Naive thymus-derived CD8-positive, alpha-beta T cell (primary cell): ENCODE measurements at regions not wholly inside any gene's neighbourhood (a gene's known extent, or its start where the extent isn't known, plus 50 kb on each side); places are given as distances from the start of the nearest gene placed in this dataset.
"Not testable (repeated sequence)": the region's sequence is repeated elsewhere in the genome, so short reads cannot be mapped to it uniquely, and the experiment has no call there.

ENCODE experiments used
- ATAC-seq, 2 donors: fragments of 150-1000 bp; cut with Tn5 transposase in 1 of 2; sonication (Bioruptor Pico), chemical (Tn5 transposase) in 1 of 2; 1 replicate in 1 of 2; 2 replicates in 1 of 2; pipeline ENCODE4 v1.10.0; 2021; ENCODE audit warnings: mild to moderate bottlenecking in 2 of 2, moderate library complexity in 2 of 2
- POLR2A ChIA-PET: fragments of 350-600 bp; sonication (Branson Sonifier 250); formaldehyde crosslinking; loops from one replicate; lab custom pipeline; 2021; ENCODE audit warnings: antibody characterized with exemption; lab: Charles Lee
- DNase-seq, 10 donors: peaks; one replicate each; pipeline versions ENCODE4 v3.0.0 to v3.0.0-alpha.2; 2020 to 2022
- H3K27ac Mint-ChIP-seq, 10 donors: one replicate each; pipeline ENCODE4 v1.8.0; 2020 to 2022; ENCODE audit warnings: mild to moderate bottlenecking in 10 of 10, mixed read lengths in 10 of 10, moderate library complexity in 4 of 10, inconsistent platforms in 1 of 10
- H3K27me3 Mint-ChIP-seq, 5 donors: one replicate each; pipeline ENCODE4 v1.8.0; 2021 to 2022; ENCODE audit warnings: mixed read lengths in 5 of 5
- H3K36me3 Mint-ChIP-seq, 3 donors: one replicate each; pipeline ENCODE4 v1.8.0; 2020 to 2022; ENCODE audit warnings: mixed read lengths in 3 of 3, mild to moderate bottlenecking in 2 of 3, inconsistent platforms in 1 of 3
- H3K4me1 Mint-ChIP-seq, 4 donors: one replicate each; pipeline ENCODE4 v1.8.0; 2021 to 2022; ENCODE audit warnings: mixed read lengths in 4 of 4
- H3K4me3 Mint-ChIP-seq, 10 donors: one replicate each; pipeline ENCODE4 v1.8.0; 2020 to 2022; ENCODE audit warnings: mild to moderate bottlenecking in 10 of 10, mixed read lengths in 10 of 10, moderate library complexity in 6 of 10, inconsistent platforms in 1 of 10
- H3K9me3 Mint-ChIP-seq, 9 donors: one replicate each; pipeline ENCODE4 v1.8.0; 2020 to 2022; ENCODE audit warnings: mixed read lengths in 9 of 9, mild to moderate bottlenecking in 3 of 9, inconsistent platforms in 1 of 9, moderate library complexity in 1 of 9

DNA sequence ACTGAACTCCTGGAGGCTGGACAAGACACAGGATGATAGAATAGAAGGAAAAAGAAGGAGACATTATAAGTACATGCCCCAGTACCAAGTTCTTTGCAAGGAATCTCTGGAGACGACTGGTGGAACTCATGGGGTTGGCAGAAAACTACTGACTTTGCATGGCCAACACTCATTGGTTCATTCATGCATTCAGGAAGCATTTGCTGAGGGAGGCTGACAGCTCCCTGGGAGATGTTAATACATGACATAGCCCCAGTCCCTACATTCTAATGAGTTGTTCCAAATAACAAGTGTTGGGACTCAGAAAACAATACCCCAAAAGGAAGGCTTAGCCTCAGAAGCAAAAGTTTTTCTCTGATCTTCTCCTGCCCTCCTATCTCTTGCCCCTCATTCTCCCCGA is 172.8 kb upstream of the IRF2BP2 start:
- no peak for DNase-seq
- no peaks in the 10 kb centered on the region for H3K27me3 Mint-ChIP-seq
- POLR2A ChIA-PET, result no interaction called here
- no peak overlapping the region for H3K4me3 Mint-ChIP-seq
- H3K9me3 Mint-ChIP-seq, result no peaks in the 10 kb centered on the region
- H3K27ac Mint-ChIP-seq, result no peak overlapping the region
- H3K4me1 Mint-ChIP-seq, result no peaks in the 10 kb centered on the region
- no peaks in the 10 kb centered on the region for H3K36me3 Mint-ChIP-seq
- ATAC-seq, result no peak

DNA sequence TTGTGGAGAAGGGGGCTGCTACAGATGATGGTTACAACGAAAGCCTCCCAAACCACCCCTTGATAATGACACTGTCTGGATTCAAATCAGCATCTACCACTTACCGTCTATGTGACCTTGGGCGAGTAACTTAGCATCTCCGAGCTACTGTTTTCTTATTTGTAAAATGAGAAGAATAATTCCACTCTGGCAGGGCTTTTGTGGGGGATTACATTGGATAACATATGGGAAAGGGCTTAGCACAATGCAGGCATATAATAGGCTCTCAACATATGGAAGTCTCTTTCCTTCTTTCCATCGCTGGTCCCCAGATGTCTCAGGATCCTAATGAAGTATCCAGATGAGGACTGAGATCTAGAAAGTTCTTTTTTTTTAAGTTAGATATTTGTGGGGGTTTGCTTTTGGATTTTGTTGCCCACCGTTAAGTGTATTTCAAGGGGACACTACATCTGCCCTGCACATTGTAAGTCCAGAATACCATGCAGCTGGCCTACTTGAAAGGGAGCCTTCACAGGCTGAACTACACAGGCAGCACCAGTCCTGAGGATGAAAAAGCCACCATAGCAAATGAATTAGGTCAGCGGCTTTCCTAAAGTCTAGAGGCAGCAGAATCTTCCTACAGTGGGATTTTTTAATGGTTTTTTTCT is 172.2 kb upstream of the IRF2BP2 start:
- H3K4me3 Mint-ChIP-seq, result no peak overlapping the region
- POLR2A ChIA-PET, result interaction anchor here (1.1 kb wide), 1 partner anchor 44 kb away, joined by 3 read pairs; no protein-coding TSS in a partner anchor

DNA sequence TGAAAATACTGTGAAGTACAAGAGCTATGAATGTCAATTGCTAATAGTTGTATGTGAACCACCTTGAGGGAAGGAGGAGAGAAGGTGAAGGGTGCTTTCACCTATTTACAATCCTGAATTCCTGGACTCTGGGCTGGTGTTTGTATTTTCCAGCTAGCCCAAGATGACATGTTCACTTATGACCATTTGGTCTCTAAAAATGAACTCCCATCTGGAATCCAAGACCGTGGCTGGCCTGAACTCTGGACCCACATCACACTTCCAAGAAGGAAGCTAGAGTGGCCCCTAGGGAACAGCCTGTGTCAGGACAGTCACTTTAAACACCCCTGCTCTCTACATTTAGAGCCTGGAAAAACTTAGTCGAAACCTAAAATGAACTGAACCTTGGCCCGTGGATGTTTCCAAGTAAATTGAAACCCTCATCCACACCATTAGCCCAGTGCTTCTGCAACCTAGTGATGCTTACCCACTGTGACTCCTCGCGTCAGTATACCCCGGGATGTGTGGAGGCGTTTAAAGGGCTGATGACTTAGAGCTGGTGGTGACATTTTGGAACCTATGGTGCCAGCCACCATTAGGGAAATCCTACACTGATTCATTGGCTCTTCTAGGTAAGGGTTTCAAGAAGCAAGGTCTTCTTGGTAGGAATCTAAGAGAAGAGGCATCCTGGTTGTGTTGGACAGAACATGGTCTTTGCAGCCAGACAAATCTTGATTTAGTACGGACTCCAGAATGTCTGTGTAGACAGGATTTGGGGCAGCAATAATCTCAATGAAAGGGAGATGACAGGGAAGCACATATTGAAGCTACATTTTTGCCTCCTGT is 171.5 kb upstream of the IRF2BP2 start:
- ATAC-seq (no peak), DNase-seq (no peak)
- no peaks in the 10 kb centered on the region for H3K4me1 Mint-ChIP-seq
- H3K36me3 Mint-ChIP-seq, result no peaks in the 10 kb centered on the region
- no peaks in the 10 kb centered on the region for H3K9me3 Mint-ChIP-seq
- no peak overlapping the region for H3K4me3 Mint-ChIP-seq
- no peak overlapping the region for H3K27ac Mint-ChIP-seq
- H3K27me3 Mint-ChIP-seq, result no peaks in the 10 kb centered on the region
- POLR2A ChIA-PET, result interaction anchor here (0.5 to 1.4 kb wide), 5 partner anchors 41 to 169 kb away, joined by 3 to 4 read pairs (median 3); no protein-coding TSS in a partner anchor

More for the DNA sequence above, 172.2 kb upstream of the IRF2BP2 start:
- no peak for ATAC-seq
- Mint-ChIP-seq H3K27ac (no peak overlapping the region), H3K36me3 (no peaks in the 10 kb centered on the region), H3K27me3 (no peaks in the 10 kb centered on the region), H3K9me3 (no peaks in the 10 kb centered on the region), H3K4me1 (no peaks in the 10 kb centered on the region)
- no peak for DNase-seq

DNA sequence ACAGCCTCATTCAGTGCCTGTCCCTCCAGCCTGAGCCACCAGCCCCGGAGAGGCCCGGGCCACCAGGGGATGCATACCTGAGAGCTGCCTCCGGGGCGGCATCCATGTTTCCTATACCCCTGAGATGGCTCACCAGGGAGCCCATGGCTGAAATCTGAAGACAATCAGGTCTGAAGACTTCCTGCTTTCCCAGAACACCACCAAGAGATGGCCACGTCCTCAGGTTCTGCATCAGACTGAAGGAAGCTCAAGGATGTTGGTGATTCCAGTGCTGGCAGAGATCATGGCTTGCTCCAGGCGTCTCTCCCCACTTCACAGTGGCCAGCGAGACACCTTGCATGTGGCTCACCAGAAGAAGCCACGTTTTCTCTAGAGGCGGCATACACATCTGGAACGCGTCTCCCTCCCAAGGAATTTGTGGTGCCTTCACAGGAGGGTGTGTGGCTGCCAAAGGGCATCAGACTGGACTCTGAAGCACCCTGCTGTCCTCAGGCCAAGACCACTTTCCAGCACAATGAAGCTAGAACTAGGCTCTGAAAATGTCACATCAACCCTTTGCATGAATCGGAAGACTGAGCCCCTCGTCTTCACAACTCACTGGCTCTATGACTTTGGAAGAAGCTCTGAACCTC is 170.7 kb upstream of the IRF2BP2 start:
- Mint-ChIP-seq H3K27me3 (no peaks in the 10 kb centered on the region), H3K4me3 (no peak overlapping the region), H3K9me3 (no peaks in the 10 kb centered on the region), H3K4me1 (no peaks in the 10 kb centered on the region), H3K27ac (no peak overlapping the region), H3K36me3 (no peaks in the 10 kb centered on the region)
- POLR2A ChIA-PET, result interaction anchor here (0.6 to 1.4 kb wide), 3 partner anchors 42 to 168 kb away, joined by 3 to 4 read pairs (median 3); no protein-coding TSS in a partner anchor
- ATAC-seq (no peak), DNase-seq (no peak)

DNA sequence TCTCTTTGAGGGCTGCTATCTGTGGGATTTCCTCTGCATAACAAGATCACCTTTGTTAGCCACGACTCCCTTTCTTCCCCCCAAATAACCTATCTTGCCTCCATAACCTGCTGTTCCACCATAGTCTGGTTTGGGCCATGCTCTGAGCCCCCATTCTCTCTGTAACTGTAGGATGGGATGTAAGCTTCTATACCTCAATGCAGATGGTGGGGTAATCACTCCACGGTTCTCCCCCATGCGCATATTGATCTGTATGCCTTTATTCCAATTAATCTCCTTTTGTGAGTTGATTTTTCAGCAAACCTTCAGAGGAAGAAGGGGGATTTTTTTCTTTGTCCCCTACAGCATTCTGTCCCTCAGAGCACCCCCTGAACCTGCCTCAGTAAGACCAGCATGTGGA is 170.1 kb upstream of the IRF2BP2 start:
- no peaks in the 10 kb centered on the region for H3K36me3 Mint-ChIP-seq
- H3K27me3 Mint-ChIP-seq, result no peaks in the 10 kb centered on the region
- H3K9me3 Mint-ChIP-seq, result no peaks in the 10 kb centered on the region
- DNase-seq (no peak), ATAC-seq (no peak)
- POLR2A ChIA-PET, result no interaction called here
- H3K27ac Mint-ChIP-seq, result no peak overlapping the region
- no peaks in the 10 kb centered on the region for H3K4me1 Mint-ChIP-seq
- H3K4me3 Mint-ChIP-seq, result no peak overlapping the region

DNA sequence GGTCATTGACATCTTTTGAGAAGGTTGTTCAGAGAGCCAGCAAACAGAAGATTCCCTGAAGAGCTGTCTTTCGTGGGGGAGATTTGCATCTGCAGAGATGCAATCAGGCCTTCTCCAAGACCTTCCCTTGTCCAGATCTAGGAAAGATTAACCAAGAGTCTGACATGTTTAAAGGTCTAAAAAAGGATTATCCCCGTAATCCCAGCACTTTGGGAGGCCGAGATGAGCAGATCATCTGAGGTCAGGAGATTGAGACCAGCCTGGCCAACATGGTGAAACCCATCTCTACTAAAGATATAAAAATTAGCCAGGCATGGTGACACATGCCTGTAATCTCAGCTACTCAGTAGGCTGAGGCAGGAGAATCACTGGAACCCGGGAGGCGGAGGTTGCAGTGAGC is 169.6 kb upstream of the IRF2BP2 start:
- not testable (repeated sequence) for H3K4me1 Mint-ChIP-seq, H3K36me3 Mint-ChIP-seq, H3K4me3 Mint-ChIP-seq, H3K27ac Mint-ChIP-seq, ATAC-seq, H3K27me3 Mint-ChIP-seq, H3K9me3 Mint-ChIP-seq, DNase-seq
- POLR2A ChIA-PET, result interaction anchor here (1.0 kb wide), 1 partner anchor 9 kb away, joined by 3 read pairs; no protein-coding TSS in a partner anchor

DNA sequence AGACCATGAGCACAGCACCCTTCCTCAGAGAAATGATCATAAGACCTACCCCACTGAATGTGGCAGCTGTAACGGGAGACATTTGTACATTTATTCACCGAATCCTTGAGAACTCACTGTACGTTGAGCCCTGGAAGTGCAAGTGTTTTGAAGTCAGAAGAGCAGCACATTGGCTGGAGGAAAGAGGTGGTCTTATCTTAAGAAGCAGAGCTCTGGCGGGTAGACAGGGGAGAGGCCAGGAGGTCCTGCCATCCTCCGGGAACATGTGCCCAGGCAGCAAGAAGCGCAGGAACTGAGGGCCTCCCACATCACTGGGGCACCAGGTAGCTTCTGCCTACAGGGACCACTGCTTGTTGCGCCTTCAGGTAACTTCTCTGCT is 169.2 kb upstream of the IRF2BP2 start:
- no peak for ATAC-seq
- Mint-ChIP-seq H3K36me3 (no peaks in the 10 kb centered on the region), H3K27me3 (no peaks in the 10 kb centered on the region), H3K4me3 (no peak overlapping the region), H3K4me1 (peaks cover 0 to 2% (median 0%) of the 10 kb centered on the region in 4 donors), H3K9me3 (no peaks in the 10 kb centered on the region), H3K27ac (no peak overlapping the region)
- POLR2A ChIA-PET, result interaction anchor here (1.0 kb wide), 1 partner anchor 9 kb away, joined by 3 read pairs; no protein-coding TSS in a partner anchor
- no peak for DNase-seq

DNA sequence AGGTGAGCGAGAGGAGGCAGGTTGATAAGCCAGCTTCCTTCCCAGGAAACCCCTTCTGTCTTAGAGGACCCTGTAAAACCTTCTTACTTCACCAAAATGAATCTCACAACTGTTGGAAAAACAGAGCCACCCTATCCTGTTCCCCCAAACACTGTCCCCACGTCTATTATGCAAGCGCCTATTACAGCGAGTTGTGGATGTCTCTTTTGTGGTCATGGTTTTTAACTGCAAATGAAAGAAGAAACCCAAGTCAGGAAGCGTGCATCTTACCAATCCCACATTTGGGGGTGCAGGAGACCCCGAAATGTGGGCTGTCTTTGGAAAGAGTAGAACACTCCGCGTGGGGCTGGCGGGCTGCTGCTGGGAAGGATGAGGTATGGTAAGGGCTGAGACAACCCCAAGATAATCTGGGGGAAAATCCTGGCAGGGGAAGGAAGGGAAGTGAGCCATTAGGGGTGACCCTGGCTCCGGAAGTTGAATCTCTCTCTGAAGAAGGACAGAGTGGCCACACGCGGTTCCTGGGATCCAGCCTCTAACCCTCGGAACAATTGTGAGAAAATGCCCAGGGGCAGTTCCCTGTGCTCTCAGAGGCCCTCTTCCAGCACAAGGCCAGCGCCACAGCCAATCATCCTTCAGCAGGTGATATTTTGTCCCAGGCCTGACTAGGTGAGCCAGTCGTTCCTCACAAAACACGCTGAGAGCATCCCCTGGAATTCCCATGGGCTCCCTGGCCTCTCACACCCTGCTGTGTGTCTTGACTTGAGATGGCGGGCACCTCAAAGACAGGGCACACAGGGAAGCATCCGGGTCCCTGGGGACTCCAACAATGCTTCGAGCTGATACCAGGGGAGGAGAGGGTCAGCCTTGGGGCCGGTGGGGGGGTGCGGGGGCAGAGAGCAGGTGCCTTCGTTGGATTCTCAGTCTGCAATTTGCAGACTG is 168.5 kb upstream of the IRF2BP2 start:
- no peaks in the 10 kb centered on the region for H3K27me3 Mint-ChIP-seq
- peaks cover 0 to 2% (median under 1%) of the 10 kb centered on the region in 4 donors for H3K4me1 Mint-ChIP-seq
- no peak overlapping the region for H3K27ac Mint-ChIP-seq
- H3K36me3 Mint-ChIP-seq, result no peaks in the 10 kb centered on the region
- peak in 3 of 10 donors; percentile 10 to 56 (median 47) for DNase-seq
- ATAC-seq, result peak; percentile 72 to 88
- no peaks in the 10 kb centered on the region for H3K9me3 Mint-ChIP-seq
- POLR2A ChIA-PET, result interaction anchor here (0.8 to 1.0 kb wide), 2 partner anchors 8 to 11 kb away, joined by 3 to 4 read pairs; no protein-coding TSS in a partner anchor
- H3K4me3 Mint-ChIP-seq, result no peak overlapping the region

DNA sequence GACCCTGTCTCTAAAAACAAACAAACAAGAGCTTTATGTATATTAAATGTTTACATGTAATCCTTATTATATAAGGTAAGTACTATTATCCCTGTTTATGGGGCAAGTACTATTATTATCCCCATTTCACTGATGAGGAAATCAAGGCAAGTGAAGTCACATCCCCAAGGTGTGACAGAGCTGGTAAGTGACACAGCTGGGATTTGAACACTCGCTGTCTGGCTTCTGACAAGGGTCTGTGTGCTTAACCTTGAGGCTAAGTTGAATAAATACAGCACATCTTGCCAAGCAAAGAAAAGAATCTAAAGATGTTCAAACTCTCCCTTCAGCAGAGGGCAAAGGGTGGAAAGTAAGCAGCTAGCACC is 167.9 kb upstream of the IRF2BP2 start:
- Mint-ChIP-seq H3K4me1 (peaks cover 1 to 4% (median 3%) of the 10 kb centered on the region in 4 donors), H3K27ac (no peak overlapping the region), H3K4me3 (no peak overlapping the region), H3K36me3 (no peaks in the 10 kb centered on the region), H3K27me3 (no peaks in the 10 kb centered on the region), H3K9me3 (peaks cover 0 to 1% (median 0%) of the 10 kb centered on the region in 9 donors)
- ATAC-seq (no peak), DNase-seq (no peak)
- POLR2A ChIA-PET, result interaction anchor here (0.8 to 1.5 kb wide), 2 partner anchors 10 to 167 kb away, joined by 4 read pairs; no protein-coding TSS in a partner anchor

DNA sequence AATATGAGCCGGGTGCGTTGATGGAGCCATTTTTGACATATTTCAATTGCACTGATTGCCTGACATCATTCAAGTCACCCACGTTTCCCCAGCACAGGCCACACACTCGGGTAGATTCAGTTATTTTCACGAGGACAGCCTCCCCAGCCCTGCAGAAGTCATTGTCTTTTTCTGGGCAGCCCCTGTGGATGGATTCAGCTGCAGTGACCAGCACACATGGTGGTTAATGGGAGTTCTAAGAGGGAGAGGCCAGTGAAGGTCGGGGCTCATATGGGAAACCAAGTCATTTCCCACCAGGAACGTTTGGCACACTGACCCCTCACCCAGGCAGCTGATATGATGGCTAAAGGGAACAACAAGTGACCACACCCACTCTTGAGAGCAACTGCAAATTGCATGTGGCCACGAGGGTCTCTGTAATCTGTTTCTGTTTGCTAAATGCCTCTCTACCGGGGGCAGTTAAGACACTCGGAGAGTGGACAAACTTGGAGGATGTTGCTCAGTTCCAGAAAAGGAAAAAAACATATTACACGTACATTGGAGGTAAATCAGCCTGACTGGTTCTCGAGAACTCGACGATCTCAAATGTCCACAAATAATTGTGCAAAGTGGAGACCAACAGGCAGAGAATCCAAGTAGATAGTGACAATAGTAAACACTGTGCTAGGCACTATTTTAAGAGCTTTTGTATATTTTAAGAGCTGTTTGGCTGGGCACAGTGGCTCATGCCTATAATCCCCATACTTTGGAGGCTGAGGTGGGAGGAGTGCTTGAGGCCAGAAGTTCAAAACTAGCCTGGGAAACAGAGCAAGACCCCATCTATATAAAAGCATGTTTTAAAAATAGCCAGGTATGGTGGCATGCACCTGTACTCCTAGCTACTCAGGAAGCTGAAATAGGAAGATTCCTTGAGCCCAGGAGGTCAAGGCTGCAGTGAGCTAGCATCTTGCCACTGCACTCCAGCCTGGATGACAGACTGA is 167.2 kb upstream of the IRF2BP2 start:
- Mint-ChIP-seq H3K27me3 (no peaks in the 10 kb centered on the region), H3K4me3 (no peak overlapping the region), H3K4me1 (peaks cover 4 to 10% (median 10%) of the 10 kb centered on the region in 4 donors), H3K27ac (no peak overlapping the region), H3K36me3 (no peaks in the 10 kb centered on the region), H3K9me3 (peaks cover 0 to 4% (median 0%) of the 10 kb centered on the region in 9 donors)
- ATAC-seq (no peak), DNase-seq (no peak)
- POLR2A ChIA-PET, result interaction anchor here (0.5 to 1.5 kb wide), 3 partner anchors 9 to 166 kb away, joined by 4 read pairs; no protein-coding TSS in a partner anchor

DNA sequence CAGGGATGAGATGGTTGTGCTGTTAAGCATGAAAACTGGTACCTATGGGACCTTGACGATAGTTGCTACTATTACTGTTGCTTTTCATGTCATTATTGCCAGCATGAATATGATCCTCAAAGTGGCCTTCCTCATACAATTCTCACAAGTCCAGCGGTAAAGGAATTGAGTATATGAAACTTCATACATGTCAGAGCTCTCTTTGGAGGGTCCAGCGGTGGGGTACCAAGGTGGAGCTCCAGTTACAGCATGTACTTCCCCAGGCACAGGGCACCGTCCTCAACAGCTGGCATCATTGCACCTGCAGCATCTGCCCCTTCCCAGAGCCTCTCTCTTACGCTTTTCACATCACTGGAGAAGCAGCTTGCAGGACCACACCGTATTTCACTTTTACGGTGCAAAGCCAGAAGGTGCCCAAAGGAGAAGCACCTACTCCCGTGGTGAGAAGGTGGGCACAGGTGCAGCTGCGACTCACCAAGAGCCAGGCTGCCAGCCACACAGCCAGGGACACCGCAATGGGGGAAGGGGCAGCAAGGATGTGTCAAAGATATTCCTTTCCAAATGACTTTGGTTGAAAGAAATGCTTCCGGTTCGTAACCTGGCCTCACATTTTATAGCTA is 166.4 kb upstream of the IRF2BP2 start:
- no peak overlapping the region for H3K27ac Mint-ChIP-seq
- no peak for DNase-seq
- ATAC-seq, result no peak
- no peak overlapping the region for H3K4me3 Mint-ChIP-seq
- peaks cover 0 to 4% (median 0%) of the 10 kb centered on the region in 9 donors for H3K9me3 Mint-ChIP-seq
- no peaks in the 10 kb centered on the region for H3K36me3 Mint-ChIP-seq
- POLR2A ChIA-PET, result interaction anchor here (0.5 to 1.5 kb wide), 2 partner anchors 25 to 165 kb away, joined by 4 read pairs; no protein-coding TSS in a partner anchor
- H3K4me1 Mint-ChIP-seq, result peaks cover 9 to 18% (median 18%) of the 10 kb centered on the region in 4 donors
- no peaks in the 10 kb centered on the region for H3K27me3 Mint-ChIP-seq
